ENCODE measurements at regions not wholly inside any gene's neighbourhood (a gene's known extent, or its start where the extent isn't known, plus 50 kb on each side); places are given as distances from the start of the nearest gene placed in this dataset.

DNA sequence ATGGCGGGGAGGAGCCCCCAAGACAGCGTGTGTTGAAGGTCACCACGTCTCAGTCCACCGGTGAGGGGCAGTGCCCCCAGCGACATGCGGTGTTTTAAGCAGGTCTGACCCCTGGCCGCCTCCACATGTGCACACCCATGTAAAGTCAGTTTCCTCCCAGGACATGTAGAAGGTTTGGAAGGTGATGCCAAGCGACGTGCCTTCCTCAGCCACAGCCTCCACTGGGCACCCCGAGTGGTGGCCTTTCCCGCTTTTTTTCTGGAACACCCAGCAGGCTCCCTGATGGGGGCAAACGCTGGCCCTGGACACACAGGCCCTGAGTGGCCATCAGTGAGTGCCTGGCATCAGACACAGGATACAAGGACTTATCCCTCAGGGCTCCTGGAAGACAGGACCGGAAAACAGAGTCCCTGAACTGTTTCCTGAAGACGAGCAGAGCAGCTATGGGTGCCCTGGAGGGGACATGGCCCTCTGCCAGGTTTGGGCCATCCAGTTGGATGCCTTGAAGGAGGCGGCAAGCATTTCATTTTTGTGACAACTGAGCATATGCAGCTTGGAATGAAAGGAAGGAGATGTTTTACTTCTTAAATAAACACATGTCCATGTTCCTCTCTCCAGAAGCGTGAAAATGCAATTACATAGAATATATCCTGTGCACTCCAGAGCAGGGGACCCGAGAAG, 275.8 kb upstream of the IRX2 start:
- no peak for DNase-seq (ENCODE audit: low read depth)

- no peak for DNase-seq (ENCODE audit: low read depth)
These were observed 275.2 kb upstream of the IRX2 start for GRCh38 chr5:3026651-3027050.

DNA sequence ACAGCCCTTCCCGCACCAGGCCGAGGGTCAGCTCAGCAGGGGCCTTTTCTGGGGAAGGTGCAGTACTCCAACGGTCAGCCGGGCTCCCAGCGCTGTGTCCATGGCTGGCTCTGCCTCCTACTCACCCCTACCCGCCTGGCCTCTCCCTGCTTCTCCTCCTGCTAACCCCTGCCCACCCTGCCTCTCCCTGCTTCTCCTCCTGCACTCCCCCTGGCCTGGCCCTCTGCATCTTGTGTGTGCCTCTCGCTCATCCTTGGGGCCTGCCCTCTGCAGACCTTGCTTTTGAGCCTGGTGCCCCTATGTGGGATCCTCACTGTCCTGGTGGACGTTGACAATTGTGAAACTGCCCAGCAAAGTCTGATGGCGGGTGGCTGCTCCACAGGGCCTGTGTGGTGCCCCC, 274.6 kb upstream of the IRX2 start:
- no peak for DNase-seq (ENCODE audit: low read depth)

- DNase-seq (ENCODE audit: low read depth): no peak
These were observed 273.9 kb upstream of the IRX2 start for GRCh38 chr5:3025392-3025791.

GRCh38 chr5:3024976-3025375, 273.5 kb upstream of the IRX2 start:
- no peak for DNase-seq (ENCODE audit: low read depth)

GRCh38 chr5:3024554-3024953, 273.1 kb upstream of the IRX2 start:
- DNase-seq (ENCODE audit: low read depth): no peak

DNA sequence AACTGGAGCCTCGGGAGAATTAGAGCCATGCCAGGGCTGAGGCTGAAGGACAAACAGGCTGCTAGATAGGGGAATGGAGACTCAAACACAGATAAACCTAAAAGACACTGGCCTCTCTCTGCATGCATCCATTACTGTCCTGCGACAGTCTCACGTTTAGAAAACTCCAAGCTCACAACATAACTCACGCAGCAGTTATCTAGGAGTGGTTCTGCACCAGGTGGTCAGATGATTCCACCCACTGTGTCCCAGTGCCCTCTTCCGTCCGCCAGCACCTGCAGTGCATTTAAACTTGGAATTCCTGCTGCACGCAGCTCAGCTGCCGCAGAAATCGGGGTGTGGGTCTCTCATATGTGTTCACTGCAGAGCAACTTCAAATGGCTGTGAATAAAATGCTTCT, 272.6 kb upstream of the IRX2 start:
- DNase-seq (ENCODE audit: low read depth): no peak

- no peak for DNase-seq (ENCODE audit: low read depth)
These were observed 272.2 kb upstream of the IRX2 start for GRCh38 chr5:3023656-3024055.

DNA sequence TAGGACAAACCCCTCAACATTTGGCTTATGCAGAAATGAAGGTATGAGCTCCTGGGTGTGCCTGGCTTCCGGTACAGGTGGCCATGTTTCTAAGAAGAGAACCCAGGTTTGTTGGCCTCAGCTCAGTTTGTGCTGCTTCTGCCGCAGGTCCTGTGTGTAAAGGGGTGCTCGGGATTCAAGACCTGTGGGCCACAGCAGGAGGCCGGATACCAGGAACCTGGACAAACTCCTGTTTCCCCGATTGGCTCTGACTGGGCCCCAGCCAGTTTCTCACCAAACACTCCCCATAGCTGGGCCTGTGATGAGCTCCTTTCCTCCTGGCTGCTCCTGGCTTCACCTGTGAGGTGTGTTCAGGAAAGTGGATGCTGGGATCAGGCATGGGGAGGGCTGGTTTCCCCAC, 271.2 kb upstream of the IRX2 start:
- no peak for DNase-seq (ENCODE audit: low read depth)

- no peak for DNase-seq (ENCODE audit: low read depth)
These were observed 268.9 kb upstream of the IRX2 start for GRCh38 chr5:3020426-3020825.

GRCh38 chr5:3019045-3019444, 267.6 kb upstream of the IRX2 start:
- no peak for DNase-seq (ENCODE audit: low read depth)

DNA sequence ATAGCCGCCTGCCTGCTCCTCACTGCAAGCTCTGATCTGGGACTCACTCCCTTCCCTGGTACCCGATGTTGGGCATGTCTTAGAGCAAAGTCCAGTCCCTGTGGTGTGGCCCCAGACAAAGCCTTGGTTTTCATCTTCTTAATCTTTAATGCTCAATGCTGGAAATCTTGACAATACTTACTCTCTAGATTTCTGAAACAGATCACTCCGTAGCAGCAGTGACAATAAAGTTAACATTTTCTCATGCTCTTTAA, 260.2 kb upstream of the IRX2 start:
- DNase-seq (ENCODE audit: low read depth): no peak

GRCh38 chr5:3010953-3011763, 259.7 kb upstream of the IRX2 start:
- no peak for DNase-seq (ENCODE audit: low read depth)

DNA sequence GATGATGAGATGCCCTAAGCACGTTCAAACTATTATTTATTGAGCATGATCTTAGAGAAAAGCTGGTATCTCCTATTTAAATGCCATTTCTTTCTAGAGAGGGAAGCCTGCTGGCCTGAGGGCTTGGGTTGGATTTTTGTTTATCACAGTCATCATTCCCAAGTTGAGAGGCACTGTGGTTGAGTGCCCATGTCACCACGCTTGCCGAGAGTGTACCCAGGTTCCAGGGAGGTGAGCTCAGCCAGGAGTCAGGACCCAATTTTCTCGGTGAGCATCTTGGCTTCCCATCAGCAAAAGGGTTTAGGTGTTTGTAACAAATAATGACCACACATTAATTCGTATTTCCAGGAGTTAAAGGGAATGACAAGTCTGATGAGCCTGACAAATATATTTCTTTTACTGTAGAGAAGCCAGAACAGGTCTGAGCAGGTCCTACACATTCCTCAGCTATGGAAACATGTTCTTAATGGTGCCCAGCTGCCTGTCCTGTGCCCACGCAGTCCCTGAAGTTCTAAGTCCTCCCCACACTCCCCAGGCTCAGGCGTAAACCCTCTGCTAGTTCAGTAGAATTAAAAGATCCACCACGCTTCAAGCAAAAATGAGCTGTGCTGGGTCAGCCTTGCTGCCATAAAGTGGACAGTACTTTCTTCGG, 258.9 kb upstream of the IRX2 start:
- DNase-seq (ENCODE audit: low read depth): no peak

GRCh38 chr5:3009605-3010004, 258.1 kb upstream of the IRX2 start:
- DNase-seq (ENCODE audit: low read depth): no peak

DNA sequence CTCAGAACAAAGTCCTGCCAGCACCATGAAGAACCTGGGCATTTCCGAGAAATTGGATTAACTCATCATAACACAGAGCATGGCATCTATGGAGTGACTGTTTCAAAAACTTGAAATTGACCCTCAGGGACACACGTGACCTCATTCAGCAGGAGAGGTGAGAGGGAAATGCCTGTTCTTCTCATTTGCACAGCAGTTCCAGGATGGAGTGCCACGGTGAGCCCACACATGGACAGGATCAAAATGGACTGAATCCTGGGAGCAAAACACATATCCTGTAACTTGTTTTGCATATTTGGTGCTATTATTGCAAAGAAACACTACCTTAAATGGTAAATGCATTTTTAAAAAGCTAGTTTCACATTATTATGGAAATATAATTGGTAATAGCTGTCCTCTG, 256.1 kb upstream of the IRX2 start:
- DNase-seq (ENCODE audit: low read depth): no peak

- DNase-seq (ENCODE audit: low read depth): no peak
These were observed 255.6 kb upstream of the IRX2 start for GRCh38 chr5:3006961-3007551.

- DNase-seq (ENCODE audit: low read depth): no peak
These were observed 255.0 kb upstream of the IRX2 start for GRCh38 chr5:3006526-3006925.

GRCh38 chr5:3004361-3005080, 253.0 kb upstream of the IRX2 start:
- no peak for DNase-seq (ENCODE audit: low read depth)

DNA sequence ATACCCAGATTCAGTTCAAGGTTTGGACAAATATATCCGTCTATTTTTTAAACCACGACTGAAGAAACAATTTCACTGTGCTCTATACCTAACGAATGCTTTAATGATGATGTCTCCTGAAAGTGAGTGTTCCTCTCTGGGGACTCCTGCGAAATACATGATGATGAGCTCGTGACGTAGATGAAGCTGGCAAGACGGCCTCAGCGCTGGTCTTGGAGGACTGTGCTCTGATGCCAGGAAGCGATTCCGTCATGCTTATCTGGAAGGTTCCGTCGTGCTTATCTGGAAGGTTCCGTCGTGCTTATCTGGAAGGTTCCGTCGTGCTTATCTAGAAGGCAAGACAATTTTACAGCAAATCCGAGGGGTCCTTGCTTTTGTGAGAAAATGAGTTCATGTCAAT, 250.8 kb upstream of the IRX2 start:
- DNase-seq (ENCODE audit: low read depth): no peak

GRCh38 chr5:3000631-3001030, 249.2 kb upstream of the IRX2 start:
- no peak for DNase-seq (ENCODE audit: low read depth)

GRCh38 chr5:2999926-3000325, 248.4 kb upstream of the IRX2 start:
- DNase-seq (ENCODE audit: low read depth): no peak

Measured in myocyte (in vitro differentiated cells).